GM19043 (cell line): ENCODE measurements at regions not wholly inside any gene's neighbourhood (a gene's known extent, or its start where the extent isn't known, plus 50 kb on each side); places are given as distances from the start of the nearest gene placed in this dataset.

Experiments used
- ATAC-seq: cut with Tn5 transposase; IDR thresholded peaks from one replicate; pipeline ENCODE4 v1.9.1; 2021; ENCODE audit warnings: low read depth; ENCODE audit not compliant: unreplicated experiment

DNA sequence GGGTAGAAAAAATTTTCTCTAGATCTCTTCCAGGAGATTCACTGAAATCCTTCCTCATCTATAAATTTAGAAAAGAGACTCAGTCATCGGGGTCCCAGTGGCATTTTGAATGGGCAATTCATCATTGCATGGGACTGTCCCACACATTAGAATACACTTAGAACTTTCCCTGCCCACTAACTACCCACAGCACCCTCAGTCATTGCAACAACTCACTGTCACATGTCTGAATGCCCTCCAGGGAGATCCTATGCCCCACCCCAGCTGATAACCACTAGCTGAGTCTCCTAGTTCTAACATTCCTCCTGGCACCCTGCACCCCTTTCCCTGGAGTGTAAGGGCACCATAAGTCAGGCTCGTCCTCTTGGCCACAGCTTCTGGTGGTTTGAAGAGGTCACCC, 89.6 kb downstream of the INSIG2 start:
- ATAC-seq: no peak

DNA sequence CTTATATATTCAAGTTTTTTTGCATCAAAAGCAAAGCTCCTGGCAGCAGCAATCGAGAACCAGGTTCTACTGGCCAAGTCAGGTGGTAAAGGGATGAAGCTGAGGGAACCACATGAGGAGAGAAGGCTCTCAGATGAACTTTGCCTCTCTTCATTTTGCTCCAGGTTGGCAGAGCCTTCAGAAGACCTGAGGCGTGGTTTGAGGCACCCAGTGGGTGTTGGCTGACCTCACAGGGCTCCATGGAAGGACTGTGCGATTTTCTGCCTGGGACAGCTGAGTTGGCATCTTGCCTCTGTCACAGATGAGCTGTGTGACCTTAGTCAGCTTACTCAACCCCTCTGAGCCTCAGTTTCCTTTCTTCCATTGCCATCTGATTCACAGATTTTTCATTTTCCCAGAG, 89.0 kb downstream of the INSIG2 start:
- no peak for ATAC-seq

DNA sequence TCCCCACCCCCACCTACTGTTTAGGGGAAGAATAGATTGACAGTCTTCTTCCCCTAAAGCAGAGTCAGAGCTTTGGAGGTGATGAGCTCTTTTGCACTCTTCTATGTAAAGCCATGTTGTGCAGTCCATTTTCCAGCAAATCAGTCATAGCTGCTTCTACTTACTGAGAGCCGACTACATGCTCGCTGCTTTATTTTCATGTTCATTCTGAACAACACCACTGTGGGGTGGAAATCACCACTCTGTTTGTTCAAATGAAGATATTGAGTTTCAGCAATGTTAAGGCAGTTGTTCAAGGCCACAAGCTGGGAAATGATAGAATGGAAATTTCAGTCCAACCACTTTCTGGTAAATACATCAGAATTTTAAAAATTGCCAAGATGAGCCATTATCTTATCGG, 88.3 kb downstream of the INSIG2 start:
- no peak for ATAC-seq

DNA sequence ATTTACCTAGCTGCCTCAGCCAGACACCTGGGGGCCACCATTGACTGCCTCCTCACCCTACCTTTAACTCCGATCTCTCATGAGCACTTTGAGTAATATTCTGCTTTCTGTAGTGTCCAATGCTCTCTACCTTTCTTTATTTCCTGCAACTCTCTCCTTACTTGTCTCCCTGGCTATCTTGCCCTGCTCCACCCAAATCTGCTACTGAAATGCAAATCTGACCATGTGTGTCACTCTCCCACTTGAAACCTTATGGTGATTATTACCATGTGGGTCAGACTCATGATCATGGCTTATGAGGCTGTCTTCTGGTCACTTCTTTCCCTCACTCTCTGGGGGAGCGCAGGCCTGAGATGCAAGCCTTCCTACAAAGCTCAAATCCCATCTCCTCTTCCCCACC, 83.3 kb downstream of the INSIG2 start:
- no peak for ATAC-seq

DNA sequence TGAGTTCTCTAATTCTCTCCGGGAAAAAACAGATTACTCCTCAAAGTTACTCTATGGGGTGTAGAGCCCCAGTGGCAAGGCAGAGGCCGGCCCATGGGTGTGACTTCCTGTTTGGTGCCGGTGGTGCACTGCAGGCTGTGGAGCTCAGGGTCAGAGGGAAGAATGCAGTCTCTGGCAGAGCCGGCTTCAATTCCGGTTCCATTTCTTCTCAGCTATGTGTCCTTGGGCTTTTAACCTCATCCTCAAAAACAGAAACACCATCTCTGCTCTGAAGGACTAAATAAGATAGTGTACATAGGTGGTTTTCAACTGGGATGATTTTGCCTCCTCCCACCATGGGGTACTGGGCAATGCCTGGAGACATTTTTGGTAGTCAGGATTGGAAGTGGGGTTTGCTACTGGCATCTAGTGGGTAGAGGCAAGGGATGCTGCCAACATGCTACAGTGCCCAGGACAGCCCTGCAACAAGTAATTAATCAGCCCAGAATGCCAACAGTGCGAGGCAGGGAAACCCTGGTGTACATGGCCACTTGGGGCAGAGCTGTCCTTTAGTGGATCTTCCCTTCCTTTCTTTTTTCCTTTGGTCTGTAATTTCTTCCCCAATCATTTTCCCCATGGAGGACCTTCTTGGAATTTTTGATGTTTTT, 81.2 kb downstream of the INSIG2 start:
- no peak for ATAC-seq

DNA sequence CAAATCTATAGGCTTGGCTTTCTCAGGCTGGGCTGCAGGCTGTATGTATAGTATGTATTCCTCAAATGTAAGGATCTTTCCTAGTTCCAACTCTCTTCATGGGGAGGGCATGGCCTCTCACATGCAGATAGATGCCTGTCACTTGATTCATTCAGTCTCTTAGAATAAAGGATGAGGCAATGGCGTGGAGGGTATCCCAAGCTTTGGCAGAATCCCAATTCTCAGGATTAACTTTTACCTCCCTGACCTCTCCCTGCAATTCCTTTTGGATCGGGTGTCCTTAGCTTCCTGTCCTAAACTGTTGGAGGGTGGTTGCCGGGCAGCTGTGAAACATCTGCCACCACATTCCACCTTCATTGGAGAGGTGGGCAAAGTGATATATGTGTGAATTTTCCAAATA, 80.3 kb downstream of the INSIG2 start:
- no peak for ATAC-seq

DNA sequence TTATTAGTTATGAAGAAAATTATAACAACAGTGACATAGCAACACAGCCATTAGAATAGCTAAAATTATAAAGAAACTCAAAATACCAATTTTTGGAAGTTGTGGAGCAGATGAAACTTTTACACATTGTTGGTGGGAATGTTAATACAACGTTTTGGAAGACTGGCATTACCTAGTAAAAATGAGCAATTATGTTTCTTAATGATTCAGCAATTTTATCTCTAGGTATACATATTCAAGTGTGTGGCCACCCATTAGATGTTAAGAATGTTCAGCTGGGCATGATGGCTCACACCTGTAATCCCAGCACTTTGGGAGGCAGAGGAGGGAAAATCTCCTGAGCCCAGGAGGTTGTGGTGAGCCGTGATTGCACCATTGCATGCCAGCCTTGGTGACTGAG, 78.8 kb downstream of the INSIG2 start:
- ATAC-seq: no peak

DNA sequence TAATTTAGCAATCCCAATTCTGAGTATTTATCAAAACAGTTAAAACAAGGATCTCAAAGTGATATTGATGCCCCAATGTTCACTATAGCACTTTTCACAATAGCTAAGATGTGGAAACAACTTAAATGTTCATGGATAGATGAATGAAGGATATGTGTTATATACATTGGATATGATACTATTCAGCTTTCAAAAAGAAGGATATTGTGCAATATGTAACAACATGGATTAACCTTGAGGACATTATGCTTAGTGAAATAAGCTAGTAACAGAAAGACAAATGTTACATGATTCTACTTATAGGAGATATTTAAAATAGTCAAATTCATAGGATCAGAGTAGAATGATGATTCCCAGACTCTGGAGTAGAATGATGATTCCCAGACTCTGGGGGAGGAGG, 78.0 kb downstream of the INSIG2 start:
- ATAC-seq: no peak

DNA sequence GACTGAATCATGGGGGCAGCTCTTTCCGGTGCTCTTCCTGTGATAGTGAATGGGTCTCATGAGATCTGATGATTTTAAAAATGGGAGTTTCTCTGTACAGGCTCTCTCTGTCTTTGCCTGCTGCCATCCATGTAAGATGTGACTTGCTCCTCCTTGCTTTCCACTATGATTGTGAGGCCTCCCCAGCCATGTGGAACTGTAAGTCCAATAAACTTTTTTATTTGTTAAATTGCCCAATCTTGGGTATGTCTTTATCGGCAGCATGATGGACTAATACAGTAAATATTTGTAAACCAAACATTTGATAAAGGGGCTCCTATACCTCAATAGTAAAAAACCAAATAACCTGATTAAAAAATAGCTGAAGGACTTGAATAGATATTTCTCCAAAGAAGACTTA, 77.3 kb downstream of the INSIG2 start:
- ATAC-seq: no peak
